PC-9 (cell line): ENCODE measurements at regions not wholly inside any gene's neighbourhood (a gene's known extent, or its start where the extent isn't known, plus 50 kb on each side); places are given as distances from the start of the nearest gene placed in this dataset.

Experiments used
- CTCF ChIP-seq: fragments of 200-600 bp; sonication (generic); conservative IDR thresholded peaks from 2 replicates; pipeline ENCODE4 v1.6.1; 2017; ENCODE audit warnings: mixed run types, antibody characterized with exemption, mild to moderate bottlenecking, moderate library complexity
- EZH2 ChIP-seq: fragments of 200-600 bp; sonication (generic); IDR thresholded peaks from 2 replicates; pipeline ENCODE4 v1.8.0; 2017; ENCODE audit warnings: antibody characterized with exemption, low read depth

DNA sequence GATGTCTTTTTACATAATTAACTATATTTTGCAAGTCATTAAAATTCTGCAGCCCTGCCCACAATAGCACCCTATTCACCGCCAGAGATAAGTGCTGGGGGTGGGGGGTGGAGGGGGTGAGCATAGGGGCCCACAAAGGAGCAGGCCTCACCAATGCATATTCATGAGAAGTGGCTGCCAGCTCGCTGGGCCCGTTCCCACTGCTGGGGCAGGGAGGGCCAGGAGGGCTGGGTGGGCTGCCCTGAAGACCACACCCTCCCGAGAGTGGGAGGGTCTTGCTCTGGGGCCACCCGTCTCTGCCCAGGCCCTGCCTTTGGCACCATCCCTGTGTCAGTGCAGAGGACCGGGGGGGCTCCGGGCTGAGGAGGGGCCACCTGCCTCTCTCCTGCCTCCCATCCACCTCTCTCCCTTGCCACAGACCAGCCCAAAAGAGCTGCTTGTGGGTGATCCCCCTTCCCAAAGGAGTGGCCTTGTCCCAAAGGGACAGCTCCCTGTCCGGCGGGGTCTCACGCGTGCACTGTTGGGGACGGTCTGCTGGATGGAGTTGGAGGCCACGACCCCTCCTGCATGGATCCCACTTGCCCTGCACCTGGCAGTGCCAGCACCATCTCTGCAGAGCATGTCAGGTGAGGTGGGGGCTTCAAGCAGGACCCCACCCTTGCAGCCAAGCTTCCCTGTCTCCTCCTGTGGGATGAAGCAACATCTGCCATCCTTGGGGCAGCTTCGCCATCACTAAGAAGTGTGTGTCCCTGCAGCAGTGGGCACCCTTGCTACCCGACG is 138.8 kb upstream of the GPC1 start:
- no peak for TF ChIP-seq CTCF
- TF ChIP-seq EZH2, result no peak
